HUES48 (cell line): ENCODE measurements at regions not wholly inside any gene's neighbourhood (a gene's known extent, or its start where the extent isn't known, plus 50 kb on each side); places are given as distances from the start of the nearest gene placed in this dataset.
"Not testable (repeated sequence)": the region's sequence is repeated elsewhere in the genome, so short reads cannot be mapped to it uniquely, and the experiment has no call there.

Source experiments
- H3K27ac ChIP-seq: one replicate; pipeline ENCODE4 v1.7.0; 2013; ENCODE audit warnings: low read depth, low read length, inconsistent platforms
- H3K27me3 ChIP-seq: 2 replicates; pipeline ENCODE4 v1.6.1; 2013; ENCODE audit warnings: mild to moderate bottlenecking, low read length; ENCODE audit not compliant: control insufficient read depth, insufficient read depth
- H3K36me3 ChIP-seq: 2 replicates; pipeline ENCODE4 v1.6.1; 2013; ENCODE audit warnings: low read length; ENCODE audit not compliant: control insufficient read depth, insufficient read depth
- H3K4me1 ChIP-seq: 2 replicates; pipeline ENCODE4 v1.6.1; 2013; ENCODE audit warnings: mild to moderate bottlenecking, low read length; ENCODE audit not compliant: control insufficient read depth, insufficient read depth
- H3K4me3 ChIP-seq: 2 replicates; pipeline ENCODE4 v1.5.1; 2013; ENCODE audit warnings: mild to moderate bottlenecking, low read depth, low read length
- H3K9ac ChIP-seq: 2 replicates; pipeline ENCODE4 v1.6.1; 2013; ENCODE audit warnings: mild to moderate bottlenecking, low read depth, low read length, moderate library complexity
- H3K9me3 ChIP-seq: 2 replicates; pipeline ENCODE4 v1.6.1; 2013; ENCODE audit warnings: low read length; ENCODE audit not compliant: control insufficient read depth, insufficient read depth

- not testable (repeated sequence) for H3K4me3 ChIP-seq, H3K4me1 ChIP-seq, H3K27ac ChIP-seq, H3K36me3 ChIP-seq, H3K9me3 ChIP-seq, H3K27me3 ChIP-seq, H3K9ac ChIP-seq
Measured at GRCh38 chr21:9086299-9086698, 1435.1 kb upstream of the TPTE start.

- H3K9ac ChIP-seq, H3K27me3 ChIP-seq, H3K27ac ChIP-seq, H3K4me3 ChIP-seq, H3K4me1 ChIP-seq, H3K36me3 ChIP-seq, H3K9me3 ChIP-seq: not testable (repeated sequence)
Measured at GRCh38 chr21:9087816-9088215, 1433.6 kb upstream of the TPTE start.

GRCh38 chr21:9129741-9130140, 1391.6 kb upstream of the TPTE start:
- H3K27me3 ChIP-seq, H3K9ac ChIP-seq, H3K27ac ChIP-seq, H3K36me3 ChIP-seq, H3K4me1 ChIP-seq, H3K4me3 ChIP-seq, H3K9me3 ChIP-seq: not testable (repeated sequence)

- not testable (repeated sequence) for H3K4me1 ChIP-seq, H3K9ac ChIP-seq, H3K27me3 ChIP-seq, H3K9me3 ChIP-seq, H3K27ac ChIP-seq, H3K36me3 ChIP-seq, H3K4me3 ChIP-seq
Measured at GRCh38 chr21:9130817-9131216, 1390.6 kb upstream of the TPTE start.
